ENCODE measurements at regions not wholly inside any gene's neighbourhood (a gene's known extent, or its start where the extent isn't known, plus 50 kb on each side); places are given as distances from the start of the nearest gene placed in this dataset.
A peak's percentile ranks its signal among the peaks of the same experiment; 100 is the strongest.

GRCh38 chr17:77460514-77461046, 319.8 kb downstream of the SEC14L1 start:
- 21% methylated on average over 9 of the region's 9 CpGs for WGBS (ENCODE audit: insufficient coverage)
- CTCF ChIA-PET = interaction anchor here (1.0 to 3.0 kb wide), 4 partner anchors 10 to 60 kb away, joined by 3 to 9 read pairs (median 4); no protein-coding TSS in a partner anchor
- peak in 2 of 3 donors; percentile 66 to 78 for DNase-seq
- H3K27ac ChIP-seq (ENCODE audit: insufficient read depth in 1 of 2, low read depth in 1 of 2, low read length in 2 of 2, poor library complexity in 1 of 2, severe bottlenecking in 2 of 2) = peak overlapping the region in 1 of 2 experiments; percentile 58
- peaks cover 0 to 13% (median 2%) of the 10 kb centered on the region in 4 experiments for H3K36me3 ChIP-seq (ENCODE audit: control insufficient read depth in 4 of 4, insufficient read depth in 4 of 4, low read length in 3 of 4)
- peaks cover 21 to 94% (median 87%) of the 10 kb centered on the region in 4 experiments for H3K4me1 ChIP-seq (ENCODE audit: control extremely low read depth in 1 of 4, control insufficient read depth in 4 of 4, insufficient read depth in 4 of 4, low read length in 3 of 4)
- POLR2A ChIA-PET = no interaction called here
- peak overlapping the region in 6 of 7 experiments; percentile 23 to 63 (median 50) for H3K4me3 ChIP-seq (ENCODE audit: control insufficient read depth in 1 of 7, extremely low read depth in 1 of 7, insufficient read depth in 4 of 7, low read depth in 2 of 7, low read length in 6 of 7)
- H3K9me3 ChIP-seq (ENCODE audit: control extremely low read depth in 1 of 5, control insufficient read depth in 4 of 5, insufficient read depth in 2 of 5, low read depth in 1 of 5, low read length in 4 of 5) = no peaks in the 10 kb centered on the region
- H3K27me3 ChIP-seq (replicated peaks in 2 of 5; ENCODE audit: control insufficient read depth in 4 of 5, insufficient read depth in 5 of 5, low read length in 4 of 5) = no peaks in the 10 kb centered on the region

DNA sequence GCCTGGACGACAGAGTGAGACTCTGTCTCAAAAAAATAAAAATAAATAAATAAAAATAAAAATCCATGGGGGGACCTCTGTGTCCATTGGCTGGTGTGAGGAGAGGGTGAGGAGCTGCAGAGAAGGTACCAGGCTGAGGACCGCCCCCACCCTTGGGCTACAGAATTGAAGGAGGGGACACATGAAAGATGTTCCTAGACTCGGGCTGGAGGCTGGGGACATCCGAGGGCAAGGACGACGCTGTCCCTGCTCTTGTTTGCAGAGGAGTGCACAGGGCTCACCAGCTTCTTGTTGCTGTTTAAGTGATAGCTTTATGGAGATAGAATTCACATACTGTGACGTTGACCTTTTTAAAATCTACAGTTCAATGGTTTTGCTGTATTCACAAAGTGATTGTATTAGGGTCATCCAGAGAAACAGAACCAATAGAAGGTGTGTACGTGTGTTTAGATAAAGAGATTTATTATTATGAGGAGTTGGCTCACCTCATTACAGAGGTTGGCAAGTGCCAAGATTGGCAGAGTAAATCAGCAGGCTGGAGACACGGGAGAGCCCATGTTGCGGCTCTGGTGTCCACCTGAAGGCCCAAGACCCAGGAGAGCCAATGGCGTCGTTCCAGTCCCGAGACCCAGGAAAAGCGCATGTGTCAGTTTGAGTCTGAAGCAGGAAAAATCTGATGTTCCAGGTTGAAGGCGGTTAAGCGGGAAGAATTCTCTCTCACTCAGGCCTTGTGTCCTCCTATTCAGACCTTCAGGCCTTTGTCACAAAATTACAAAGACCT, 320.7 kb downstream of the SEC14L1 start:
- ChIA-PET CTCF (interaction anchor here (1.1 to 3.0 kb wide), 3 partner anchors 10 to 61 kb away, joined by 3 to 9 read pairs (median 5); no protein-coding TSS in a partner anchor), POLR2A (no interaction called here)
- H3K9me3 ChIP-seq (ENCODE audit: control extremely low read depth in 1 of 5, control insufficient read depth in 4 of 5, insufficient read depth in 2 of 5, low read depth in 1 of 5, low read length in 4 of 5) = no peaks in the 10 kb centered on the region
- H3K27me3 ChIP-seq (replicated peaks in 2 of 5; ENCODE audit: control insufficient read depth in 4 of 5, insufficient read depth in 5 of 5, low read length in 4 of 5) = no peaks in the 10 kb centered on the region
- peaks cover 0 to 9% (median under 1%) of the 10 kb centered on the region in 4 experiments for H3K36me3 ChIP-seq (ENCODE audit: control insufficient read depth in 4 of 4, insufficient read depth in 4 of 4, low read length in 3 of 4)
- no peak for DNase-seq
- H3K4me1 ChIP-seq (ENCODE audit: control extremely low read depth in 1 of 4, control insufficient read depth in 4 of 4, insufficient read depth in 4 of 4, low read length in 3 of 4) = peaks cover 21 to 95% (median 90%) of the 10 kb centered on the region in 4 experiments
- H3K27ac ChIP-seq (ENCODE audit: insufficient read depth in 1 of 2, low read depth in 1 of 2, low read length in 2 of 2, poor library complexity in 1 of 2, severe bottlenecking in 2 of 2) = peak overlapping the region; percentile 54 to 76
- H3K4me3 ChIP-seq (ENCODE audit: control insufficient read depth in 1 of 7, extremely low read depth in 1 of 7, insufficient read depth in 4 of 7, low read depth in 2 of 7, low read length in 6 of 7) = peak overlapping the region in 5 of 7 experiments; percentile 2 to 48 (median 38)
- WGBS (ENCODE audit: insufficient coverage) = 87% methylated on average over 9 of the region's 16 CpGs

DNA sequence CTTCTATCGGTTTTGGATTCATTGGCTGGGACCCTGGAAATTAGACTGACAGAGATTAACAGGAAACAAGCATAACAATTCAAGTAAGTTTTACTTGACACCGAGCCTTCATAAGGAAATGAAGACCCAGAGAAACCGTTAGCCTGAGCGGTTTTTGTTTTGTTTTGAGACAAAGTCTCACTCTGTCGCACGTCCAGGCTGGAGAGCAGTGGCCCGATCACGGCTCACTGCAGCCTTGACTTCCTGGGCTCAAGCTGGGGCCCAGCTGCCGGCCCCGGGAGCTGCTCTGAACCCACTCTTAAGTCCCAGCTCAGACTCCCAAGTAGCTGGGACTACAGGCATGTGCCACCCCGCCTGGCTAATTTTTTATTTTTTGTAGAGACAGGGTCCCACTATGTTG, 321.3 kb downstream of the SEC14L1 start:
- DNase-seq = peak in 2 of 3 donors; percentile 72 to 76
- ChIA-PET POLR2A (no interaction called here), CTCF (interaction anchor here (1.1 to 1.8 kb wide), 4 partner anchors 10 to 21 kb away, joined by 3 to 5 read pairs (median 4); no protein-coding TSS in a partner anchor)
- H3K27me3 ChIP-seq (replicated peaks in 2 of 5; ENCODE audit: control insufficient read depth in 4 of 5, insufficient read depth in 5 of 5, low read length in 4 of 5) = no peaks in the 10 kb centered on the region
- no peaks in the 10 kb centered on the region for H3K9me3 ChIP-seq (ENCODE audit: control extremely low read depth in 1 of 5, control insufficient read depth in 4 of 5, insufficient read depth in 2 of 5, low read depth in 1 of 5, low read length in 4 of 5)
- H3K4me3 ChIP-seq (ENCODE audit: control insufficient read depth in 1 of 7, extremely low read depth in 1 of 7, insufficient read depth in 4 of 7, low read depth in 2 of 7, low read length in 6 of 7) = peak overlapping the region in 4 of 7 experiments; percentile 11 to 48 (median 16)
- 12% methylated on average over 9 of the region's 11 CpGs for WGBS (ENCODE audit: insufficient coverage)
- peaks cover 0 to 12% (median 0%) of the 10 kb centered on the region in 4 experiments for H3K36me3 ChIP-seq (ENCODE audit: control insufficient read depth in 4 of 4, insufficient read depth in 4 of 4, low read length in 3 of 4)
- H3K4me1 ChIP-seq (ENCODE audit: control extremely low read depth in 1 of 4, control insufficient read depth in 4 of 4, insufficient read depth in 4 of 4, low read length in 3 of 4) = peaks cover 23 to 95% (median 90%) of the 10 kb centered on the region in 4 experiments
- H3K27ac ChIP-seq (ENCODE audit: insufficient read depth in 1 of 2, low read depth in 1 of 2, low read length in 2 of 2, poor library complexity in 1 of 2, severe bottlenecking in 2 of 2) = peak overlapping the region; percentile 54 to 76

DNA sequence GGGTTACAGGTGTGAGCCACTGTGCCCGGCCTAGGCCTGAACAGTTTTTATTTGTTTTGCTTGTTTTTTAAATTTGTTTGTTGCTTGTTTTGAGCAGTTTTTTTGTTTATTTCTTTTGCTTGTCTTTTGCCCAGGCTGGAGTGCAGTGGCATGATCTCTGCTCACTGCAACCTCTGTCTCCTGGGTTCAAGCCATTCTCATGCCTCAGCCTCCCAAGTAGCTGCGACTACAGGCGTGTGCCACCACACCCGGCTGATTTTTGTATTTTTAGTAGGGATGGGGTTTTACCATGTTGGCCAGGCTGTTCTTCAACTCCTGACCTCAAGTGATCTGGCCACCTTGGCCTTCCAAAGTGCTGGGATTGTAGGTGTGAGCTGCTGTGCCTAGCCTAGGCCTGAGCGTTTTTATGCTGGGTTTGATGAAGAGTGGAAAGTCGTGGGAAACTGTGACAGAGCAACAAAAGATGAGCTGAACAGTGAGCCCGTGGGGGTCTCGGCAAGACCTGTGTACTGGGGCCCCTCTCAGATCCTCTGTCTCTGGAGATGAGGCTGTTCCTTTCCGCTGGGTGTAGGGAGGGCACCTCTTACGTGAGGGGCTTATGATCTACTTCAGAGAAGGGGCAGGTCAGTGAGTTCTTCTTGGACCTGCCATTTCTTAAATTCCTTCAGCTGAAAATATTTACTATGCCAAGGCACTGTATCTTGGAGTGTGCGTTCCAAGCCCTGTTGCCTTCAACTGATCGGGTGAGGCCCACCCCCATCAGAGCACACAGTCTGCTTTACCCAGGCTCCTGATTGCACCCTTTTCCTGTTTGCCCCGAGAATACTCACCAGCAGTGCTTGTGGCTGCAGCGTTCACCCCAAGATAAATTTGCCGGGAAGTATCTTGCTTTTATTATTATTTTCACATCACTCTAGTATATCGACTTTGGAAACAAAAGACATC, 322.1 kb downstream of the SEC14L1 start:
- Histone ChIP-seq H3K4me1 (ENCODE audit: control extremely low read depth in 1 of 4, control insufficient read depth in 4 of 4, insufficient read depth in 4 of 4, low read length in 3 of 4) (peaks cover 23 to 94% (median 88%) of the 10 kb centered on the region in 4 experiments), H3K27ac (ENCODE audit: insufficient read depth in 1 of 2, low read depth in 1 of 2, low read length in 2 of 2, poor library complexity in 1 of 2, severe bottlenecking in 2 of 2) (peak overlapping the region; percentile 54 to 76), H3K4me3 (ENCODE audit: control insufficient read depth in 1 of 7, extremely low read depth in 1 of 7, insufficient read depth in 4 of 7, low read depth in 2 of 7, low read length in 6 of 7) (peak overlapping the region in 1 of 7 experiments; percentile 48), H3K27me3 (replicated peaks in 2 of 5; ENCODE audit: control insufficient read depth in 4 of 5, insufficient read depth in 5 of 5, low read length in 4 of 5) (no peaks in the 10 kb centered on the region), H3K36me3 (ENCODE audit: control insufficient read depth in 4 of 4, insufficient read depth in 4 of 4, low read length in 3 of 4) (peaks cover 0 to 15% (median 0%) of the 10 kb centered on the region in 4 experiments), H3K9me3 (ENCODE audit: control extremely low read depth in 1 of 5, control insufficient read depth in 4 of 5, insufficient read depth in 2 of 5, low read depth in 1 of 5, low read length in 4 of 5) (no peaks in the 10 kb centered on the region)
- no peak for DNase-seq
- POLR2A ChIA-PET = no interaction called here
- CTCF ChIA-PET = interaction anchor here (0.5 to 1.8 kb wide), 5 partner anchors 10 to 130 kb away, joined by 3 to 5 read pairs (median 3); no protein-coding TSS in a partner anchor
- 83% methylated on average over 8 of the region's 16 CpGs for WGBS (ENCODE audit: insufficient coverage)

GRCh38 chr17:77464988-77465357, 324.2 kb downstream of the SEC14L1 start:
- no peaks in the 10 kb centered on the region for H3K27me3 ChIP-seq (replicated peaks in 2 of 5; ENCODE audit: control insufficient read depth in 4 of 5, insufficient read depth in 5 of 5, low read length in 4 of 5)
- H3K36me3 ChIP-seq (ENCODE audit: control insufficient read depth in 4 of 4, insufficient read depth in 4 of 4, low read length in 3 of 4) = peaks cover 0 to 16% (median 4%) of the 10 kb centered on the region in 4 experiments
- no CpG with 5 or more reads among the region's 6 CpGs for WGBS (ENCODE audit: insufficient coverage)
- no peaks in the 10 kb centered on the region for H3K9me3 ChIP-seq (ENCODE audit: control extremely low read depth in 1 of 5, control insufficient read depth in 4 of 5, insufficient read depth in 2 of 5, low read depth in 1 of 5, low read length in 4 of 5)
- peak overlapping the region in 4 of 7 experiments; percentile 30 to 57 (median 54) for H3K4me3 ChIP-seq (ENCODE audit: control insufficient read depth in 1 of 7, extremely low read depth in 1 of 7, insufficient read depth in 4 of 7, low read depth in 2 of 7, low read length in 6 of 7)
- CTCF ChIA-PET = interaction anchor here (1.0 to 1.8 kb wide), 3 partner anchors 27 to 116 kb away, joined by 3 to 9 read pairs (median 3); no protein-coding TSS in a partner anchor
- H3K4me1 ChIP-seq (ENCODE audit: control extremely low read depth in 1 of 4, control insufficient read depth in 4 of 4, insufficient read depth in 4 of 4, low read length in 3 of 4) = peaks cover 23 to 74% (median 67%) of the 10 kb centered on the region in 4 experiments
- no peak for DNase-seq
- POLR2A ChIA-PET = interaction anchor here (1.5 kb wide), 1 partner anchor 20 kb away, joined by 4 read pairs; no protein-coding TSS in a partner anchor
- peak overlapping the region in 1 of 2 experiments; percentile 61 for H3K27ac ChIP-seq (ENCODE audit: insufficient read depth in 1 of 2, low read depth in 1 of 2, low read length in 2 of 2, poor library complexity in 1 of 2, severe bottlenecking in 2 of 2)

DNA sequence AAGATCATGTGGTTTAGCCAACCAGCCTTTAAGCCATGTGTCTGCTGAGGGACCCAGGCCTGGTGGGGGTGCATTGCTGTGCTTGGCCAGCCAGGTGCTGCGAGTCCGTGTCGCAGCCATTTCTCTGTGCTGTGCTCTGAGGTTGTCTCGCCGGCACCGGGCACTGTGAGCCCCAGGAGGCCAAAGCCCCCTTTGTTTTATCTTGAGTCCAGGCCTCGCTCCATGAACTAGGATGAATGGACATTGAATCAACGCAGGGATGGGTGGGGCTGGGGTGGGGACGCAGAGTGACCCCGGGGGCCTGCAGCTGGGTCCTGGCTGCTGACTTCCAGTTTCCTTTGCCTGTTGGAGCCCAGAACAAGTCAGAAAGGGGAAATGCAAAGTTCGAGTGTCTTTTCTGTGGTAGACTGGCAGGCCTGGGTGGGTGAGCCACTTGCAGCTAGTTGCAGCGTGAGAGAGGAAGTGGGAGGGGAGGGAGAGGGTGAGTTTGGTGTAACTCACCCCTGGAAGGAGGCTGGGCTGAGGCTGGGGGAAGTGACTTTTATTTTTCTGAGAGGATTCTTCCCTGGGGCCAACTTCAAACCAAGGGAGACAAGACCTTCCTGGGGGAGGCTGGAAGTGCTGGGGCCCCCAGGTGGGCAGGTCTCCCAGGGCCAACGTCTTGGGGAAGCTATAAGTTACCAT, 324.7 kb downstream of the SEC14L1 start:
- WGBS (ENCODE audit: insufficient coverage) = 1% methylated on average over 8 of the region's 13 CpGs
- peak; percentile 95 to 99 (median 98) for DNase-seq
- Histone ChIP-seq H3K27me3 (replicated peaks in 2 of 5; ENCODE audit: control insufficient read depth in 4 of 5, insufficient read depth in 5 of 5, low read length in 4 of 5) (no peaks in the 10 kb centered on the region), H3K27ac (ENCODE audit: insufficient read depth in 1 of 2, low read depth in 1 of 2, low read length in 2 of 2, poor library complexity in 1 of 2, severe bottlenecking in 2 of 2) (peak overlapping the region in 1 of 2 experiments; percentile 73), H3K9me3 (ENCODE audit: control extremely low read depth in 1 of 5, control insufficient read depth in 4 of 5, insufficient read depth in 2 of 5, low read depth in 1 of 5, low read length in 4 of 5) (no peaks in the 10 kb centered on the region), H3K4me1 (ENCODE audit: control extremely low read depth in 1 of 4, control insufficient read depth in 4 of 4, insufficient read depth in 4 of 4, low read length in 3 of 4) (peaks cover 23 to 69% (median 64%) of the 10 kb centered on the region in 4 experiments), H3K36me3 (ENCODE audit: control insufficient read depth in 4 of 4, insufficient read depth in 4 of 4, low read length in 3 of 4) (peaks cover 0 to 21% (median 4%) of the 10 kb centered on the region in 4 experiments), H3K4me3 (ENCODE audit: control insufficient read depth in 1 of 7, extremely low read depth in 1 of 7, insufficient read depth in 4 of 7, low read depth in 2 of 7, low read length in 6 of 7) (peak overlapping the region in 6 of 7 experiments; percentile 1 to 57 (median 49))
- ChIA-PET CTCF (interaction anchor here (0.7 to 1.8 kb wide), 8 partner anchors 9 to 116 kb away, joined by 3 to 9 read pairs (median 3); no protein-coding TSS in a partner anchor), POLR2A (interaction anchor here (1.5 kb wide), 1 partner anchor 20 kb away, joined by 4 read pairs; no protein-coding TSS in a partner anchor)
